T-helper 2 cell (primary cell): ENCODE measurements at regions not wholly inside any gene's neighbourhood (a gene's known extent, or its start where the extent isn't known, plus 50 kb on each side); places are given as distances from the start of the nearest gene placed in this dataset.

Experiments used
- DNase-seq, 5 experiments: peaks; one replicate each; pipeline versions ENCODE4 v3.0.0 to v3.0.0-alpha.2; 2012 to 2022

DNA sequence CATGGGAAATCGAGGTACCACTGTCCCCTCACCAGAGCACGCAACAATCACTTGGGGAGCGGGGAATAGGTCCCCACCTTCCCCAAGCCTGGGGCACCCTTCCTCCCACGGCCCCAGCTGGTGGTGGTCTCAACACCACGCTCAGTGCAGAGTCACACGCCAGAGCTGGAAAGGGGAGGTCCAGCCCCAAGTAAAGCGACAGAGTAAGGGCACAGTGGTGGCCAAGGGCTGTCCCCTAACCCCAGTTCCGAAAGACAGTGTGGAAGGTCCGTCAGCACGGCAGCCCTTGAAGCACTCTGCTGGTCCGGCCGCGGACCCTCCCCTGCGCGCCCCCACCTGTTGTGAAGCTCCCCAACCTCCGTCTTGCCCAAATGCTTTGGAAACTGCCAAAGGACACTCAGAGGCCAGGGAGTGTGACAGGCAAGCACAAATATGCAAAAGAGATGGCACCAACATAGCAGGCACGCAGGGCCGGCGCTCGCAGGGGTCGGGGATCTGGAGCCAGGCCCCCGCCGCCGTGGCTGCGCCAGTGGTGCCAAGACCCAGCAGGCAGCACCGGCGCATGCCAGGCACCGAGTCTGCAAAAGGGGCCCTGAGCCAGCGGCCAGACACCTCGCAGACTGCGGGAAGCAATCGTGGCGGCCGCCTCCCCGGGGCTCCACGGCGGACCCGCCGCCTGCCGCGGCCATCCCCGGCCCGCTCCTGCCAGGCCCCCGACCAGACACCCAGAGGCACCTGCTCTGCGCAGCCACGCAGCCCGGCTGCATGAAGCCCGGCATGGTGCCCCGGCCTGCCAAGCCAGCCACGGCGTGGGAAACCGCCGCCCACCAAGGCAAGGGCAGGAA is 51.6 kb upstream of the SRRM3 start:
- DNase-seq: no peak
